H4 (cell line): ENCODE measurements at regions not wholly inside any gene's neighbourhood (a gene's known extent, or its start where the extent isn't known, plus 50 kb on each side); places are given as distances from the start of the nearest gene placed in this dataset.
"Not testable (repeated sequence)": the region's sequence is repeated elsewhere in the genome, so short reads cannot be mapped to it uniquely, and the experiment has no call there.

ENCODE experiments used
- DNase-seq: peaks from one replicate; pipeline ENCODE4 v3.0.0-alpha.2; 2015; ENCODE audit warnings: low spot score

DNA sequence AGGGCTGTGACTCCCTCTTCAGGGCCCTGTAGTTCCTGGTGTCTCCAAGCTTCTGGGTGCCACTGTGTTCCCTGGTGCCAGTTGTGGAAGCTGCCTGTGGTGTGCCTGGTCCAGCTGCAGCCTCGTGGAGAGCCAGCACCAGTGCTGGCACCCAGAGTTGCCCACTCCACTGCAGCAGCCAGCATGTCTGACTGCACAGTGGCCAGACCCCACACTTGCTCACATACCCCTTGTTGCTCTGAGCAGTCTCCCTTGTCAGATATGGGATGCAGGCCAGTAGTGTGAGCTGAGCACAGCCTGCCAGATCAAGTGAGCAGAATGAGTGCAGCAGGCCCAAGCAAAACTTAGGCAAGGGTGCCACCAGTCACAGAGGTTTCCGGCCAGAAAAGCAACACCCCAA, 108.6 kb downstream of the ZMAT1 start:
- DNase-seq, result no peak

DNA sequence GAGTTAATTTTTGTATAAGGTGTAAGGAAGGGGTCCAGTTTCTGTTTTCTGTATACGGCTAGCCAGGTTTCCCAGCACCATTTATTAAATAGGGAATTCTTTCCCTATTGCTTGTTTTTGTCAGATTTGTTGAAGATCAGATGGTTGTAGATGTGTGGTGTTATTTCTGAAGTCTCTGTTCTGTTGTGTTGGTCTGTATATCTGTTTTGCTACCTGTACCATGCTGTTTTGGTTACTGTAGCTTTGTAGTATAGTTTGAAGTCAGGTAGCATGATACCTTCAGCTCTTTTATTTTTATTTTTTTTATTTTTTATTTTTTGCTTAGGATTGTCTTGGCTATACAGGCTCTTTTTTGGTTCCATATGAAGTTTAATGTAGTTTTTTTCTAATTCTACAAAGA, 114.1 kb downstream of the ZMAT1 start:
- not testable (repeated sequence) for DNase-seq

DNA sequence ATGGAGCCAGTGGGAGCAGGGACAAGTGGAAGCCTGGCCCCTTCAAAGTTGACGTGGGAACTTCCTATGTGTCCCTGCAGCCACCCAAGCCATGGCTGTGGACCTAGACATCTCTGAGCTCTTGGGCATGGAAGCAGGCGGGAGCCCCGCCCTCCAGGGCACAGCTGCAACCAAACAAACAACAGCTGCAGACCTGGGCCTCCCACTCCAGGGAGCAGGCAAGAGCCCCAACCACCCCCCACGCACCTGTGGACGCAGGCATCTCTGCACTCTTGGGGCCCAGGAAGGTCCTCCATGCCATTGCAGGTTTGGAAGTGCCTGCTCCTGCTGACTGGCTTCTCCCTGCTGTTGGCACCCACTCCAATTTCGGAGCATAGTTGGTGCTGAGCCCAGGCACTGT, 118.6 kb downstream of the ZMAT1 start:
- no peak for DNase-seq

DNA sequence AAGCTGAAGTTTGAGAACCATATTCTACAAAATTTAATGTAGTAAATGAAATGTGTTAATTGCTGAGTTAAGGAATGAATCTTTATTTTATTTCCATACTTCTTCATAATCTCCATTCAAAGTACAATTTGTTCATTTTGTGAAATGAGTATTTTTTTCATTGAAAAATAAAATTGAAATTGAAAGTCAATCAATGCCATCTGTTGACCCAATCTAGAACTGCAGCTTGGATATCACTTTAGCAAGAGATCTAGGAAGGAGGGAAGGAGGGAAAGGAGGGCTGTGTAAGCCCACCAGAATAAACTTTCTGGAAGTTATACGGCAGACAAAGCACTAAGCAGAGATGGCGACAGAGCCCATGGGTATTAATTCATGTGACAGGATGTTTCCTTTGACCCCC, 128.4 kb downstream of the ZMAT1 start:
- DNase-seq, result no peak

DNA sequence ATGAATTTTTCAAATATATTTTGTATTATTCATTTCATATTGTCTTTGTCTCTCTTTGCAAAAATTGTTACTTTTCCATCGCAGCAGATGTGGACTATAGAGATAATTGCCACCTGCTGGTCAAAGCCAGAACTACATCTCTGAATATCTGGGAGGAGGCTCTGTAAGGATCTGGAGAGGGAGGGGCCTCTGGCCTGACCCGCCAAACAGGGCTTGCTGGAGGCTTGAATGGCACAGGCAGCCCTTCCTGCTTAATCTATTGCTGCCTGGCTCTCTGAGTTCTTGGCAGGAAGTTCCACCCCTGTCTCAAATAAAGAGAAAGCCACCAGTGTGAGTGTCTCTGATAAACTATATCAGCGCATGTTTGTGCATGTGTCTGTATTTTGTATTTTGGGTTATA, 132.4 kb downstream of the ZMAT1 start:
- DNase-seq, result peak; percentile 79

DNA sequence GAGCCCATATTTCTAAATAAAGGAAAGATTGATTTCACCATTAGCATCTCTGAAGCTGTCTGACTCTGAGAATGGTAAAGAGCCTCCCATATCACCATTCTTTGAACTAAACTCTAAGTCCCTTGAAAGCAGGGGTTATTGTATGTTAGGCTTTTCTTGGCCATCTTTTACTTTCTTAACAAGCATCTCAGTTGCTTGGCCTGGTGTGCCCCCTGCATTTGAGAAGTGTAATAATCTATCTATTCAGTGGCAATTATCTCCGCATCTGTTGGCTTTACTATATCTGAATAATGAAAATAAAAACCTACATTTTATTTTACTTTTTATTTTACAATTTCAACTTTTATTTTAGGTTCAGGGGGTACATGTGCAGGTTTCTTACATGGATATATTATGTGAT, 128.3 kb upstream of the ARMCX2 start:
- no peak for DNase-seq

DNA sequence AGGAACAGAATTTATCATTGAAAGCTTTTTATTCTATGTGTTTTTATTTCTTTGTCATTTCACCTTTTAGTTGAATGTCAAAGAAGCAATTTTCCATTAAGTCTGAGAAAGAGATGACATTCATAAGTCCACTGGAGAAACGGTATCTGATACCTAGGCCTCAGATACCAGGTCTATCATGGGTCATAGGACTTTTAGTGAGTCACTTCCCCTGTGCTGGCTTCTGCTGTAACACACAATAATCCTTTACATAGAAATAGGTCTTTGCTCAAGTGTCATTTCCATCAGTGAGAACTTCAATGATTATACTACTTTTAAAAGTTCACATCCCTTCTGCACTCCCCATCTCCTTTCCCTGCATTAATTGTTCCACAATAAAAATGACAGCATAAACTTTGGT, 125.5 kb upstream of the ARMCX2 start:
- no peak for DNase-seq

DNA sequence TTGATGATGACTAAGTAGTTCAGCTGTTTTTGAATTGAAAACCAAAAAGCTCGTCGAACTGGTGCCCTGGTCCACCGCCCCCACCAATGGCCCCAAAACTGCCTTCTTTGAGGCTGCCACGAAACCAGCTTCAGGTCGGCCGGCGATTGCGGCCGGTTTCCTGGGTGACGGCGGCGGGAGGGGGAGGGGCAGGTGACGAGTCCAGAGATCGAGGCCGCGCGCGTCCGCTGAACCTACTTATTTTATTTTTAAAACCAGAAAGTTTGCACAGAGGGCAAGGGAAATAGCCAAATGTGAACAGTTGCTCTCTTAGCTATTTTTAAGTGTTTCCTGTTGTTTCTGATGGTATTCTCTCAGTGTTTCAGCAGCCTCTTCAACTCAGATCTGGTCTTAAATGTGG, 120.8 kb upstream of the ARMCX2 start:
- DNase-seq, result not testable (repeated sequence)

DNA sequence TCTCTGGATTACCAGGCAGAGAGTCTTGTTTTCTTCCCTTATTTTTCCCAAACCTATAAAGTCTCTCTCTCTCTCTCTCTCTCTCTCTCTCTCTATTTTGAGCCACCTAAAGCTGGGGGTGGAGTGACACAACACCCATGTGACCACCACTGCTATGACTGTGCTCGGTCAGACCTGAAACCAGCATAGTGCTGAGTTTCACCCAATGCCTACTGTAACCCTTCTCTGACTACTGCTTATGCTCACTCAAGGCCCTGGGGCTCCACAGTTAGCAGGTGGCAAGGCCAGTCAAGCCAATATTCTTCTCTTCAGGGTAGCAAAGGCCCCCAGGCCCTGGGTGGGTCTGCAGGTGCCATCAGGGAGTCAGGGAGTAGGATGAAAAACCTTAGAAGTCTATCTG, 114.7 kb upstream of the ARMCX2 start:
- DNase-seq, result no peak

DNA sequence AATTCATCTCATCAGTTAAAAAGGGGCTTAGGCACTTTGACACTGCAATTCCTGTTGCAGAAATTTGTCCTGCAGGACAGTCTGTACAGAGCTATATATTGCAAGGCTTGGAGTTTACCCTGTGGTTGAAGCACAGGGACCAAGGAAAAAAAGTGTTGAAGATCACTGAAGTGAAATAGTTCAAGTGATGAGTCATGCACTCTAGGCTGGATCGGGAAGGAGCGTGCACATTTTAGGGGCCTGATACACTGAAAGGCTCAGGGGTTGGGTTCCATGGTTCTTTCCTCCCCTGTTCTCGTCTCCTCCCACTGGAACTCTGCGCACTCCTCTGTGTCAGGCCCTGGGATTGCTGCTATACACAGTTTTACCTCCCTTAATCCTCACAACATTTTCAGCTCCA, 104.9 kb upstream of the ARMCX2 start:
- DNase-seq, result peak; percentile 18

DNA sequence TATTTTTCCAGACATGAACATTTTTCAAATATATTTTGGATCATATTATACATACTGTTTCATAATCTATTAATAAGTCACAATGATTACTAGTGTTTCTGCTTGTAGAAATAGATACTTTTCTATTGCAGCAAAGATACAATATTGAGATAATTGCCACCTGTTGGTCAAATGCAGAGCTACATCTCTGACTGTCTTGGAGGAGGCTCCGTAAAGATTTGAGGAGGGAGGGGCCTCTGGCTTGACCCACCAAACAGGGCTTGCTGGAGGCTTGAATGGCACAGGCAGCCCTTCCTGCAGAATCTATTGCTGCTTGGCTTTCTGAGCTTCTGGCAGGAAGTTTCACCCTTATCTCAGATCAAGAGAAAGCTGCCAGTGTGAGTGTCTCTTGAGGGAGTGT, 99.3 kb upstream of the ARMCX2 start:
- DNase-seq, result peak; percentile 13

DNA sequence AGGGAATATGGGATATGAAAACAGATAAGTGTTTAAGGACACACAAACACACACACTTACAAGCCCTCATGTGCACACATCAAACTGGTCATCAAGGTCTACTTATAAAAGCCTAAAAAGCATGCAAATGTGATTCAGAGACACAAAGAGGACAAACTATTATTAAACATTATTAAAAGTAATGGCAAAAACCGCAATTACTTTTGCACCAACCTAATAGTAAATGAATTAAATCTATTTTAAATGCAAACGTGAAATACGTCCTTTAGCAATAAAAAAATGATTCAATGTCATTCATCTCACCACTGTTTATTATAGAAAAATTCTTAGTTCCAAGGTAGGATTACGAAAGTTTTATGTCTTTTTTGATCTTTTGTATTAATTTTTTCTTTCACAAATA, 91.1 kb upstream of the ARMCX2 start:
- DNase-seq, result no peak

DNA sequence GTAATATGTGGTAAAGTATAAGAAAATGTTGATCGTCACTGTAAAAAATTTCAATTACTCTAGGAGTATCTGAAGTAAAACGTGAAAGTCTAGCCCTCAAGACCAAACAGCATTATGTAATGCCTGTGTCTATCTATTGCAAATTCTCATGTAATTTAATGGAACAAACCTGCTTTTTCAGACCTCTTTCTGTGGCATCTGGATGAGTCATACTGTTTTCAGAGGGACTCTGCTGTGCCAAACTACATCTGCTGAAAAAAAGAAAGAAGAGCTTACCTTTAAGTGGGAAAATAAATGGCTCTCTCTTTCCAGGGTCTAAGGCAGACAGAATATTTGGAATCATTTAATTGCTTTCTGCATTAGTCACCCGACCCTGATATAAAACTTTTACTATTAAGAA, 89.8 kb upstream of the ARMCX2 start:
- peak; percentile 54 for DNase-seq

DNA sequence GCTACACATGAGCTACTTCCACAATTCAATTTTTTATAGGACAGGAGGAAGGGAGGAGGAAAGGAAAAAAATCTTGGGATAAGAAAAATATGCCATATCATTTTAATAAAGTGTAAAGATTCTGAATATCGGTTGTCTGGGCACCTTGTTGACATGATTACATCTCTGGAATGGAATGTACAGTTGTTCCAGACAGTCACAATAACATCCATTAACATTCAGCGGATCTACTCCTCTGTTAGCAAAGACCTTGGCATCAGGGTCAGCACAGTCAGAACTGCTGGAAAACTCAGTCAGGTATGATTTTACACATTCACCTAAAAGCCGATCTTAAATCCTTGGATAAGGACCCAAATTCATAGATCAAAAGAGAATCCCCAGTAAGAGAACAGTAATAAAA, 85.4 kb upstream of the ARMCX2 start:
- no peak for DNase-seq

DNA sequence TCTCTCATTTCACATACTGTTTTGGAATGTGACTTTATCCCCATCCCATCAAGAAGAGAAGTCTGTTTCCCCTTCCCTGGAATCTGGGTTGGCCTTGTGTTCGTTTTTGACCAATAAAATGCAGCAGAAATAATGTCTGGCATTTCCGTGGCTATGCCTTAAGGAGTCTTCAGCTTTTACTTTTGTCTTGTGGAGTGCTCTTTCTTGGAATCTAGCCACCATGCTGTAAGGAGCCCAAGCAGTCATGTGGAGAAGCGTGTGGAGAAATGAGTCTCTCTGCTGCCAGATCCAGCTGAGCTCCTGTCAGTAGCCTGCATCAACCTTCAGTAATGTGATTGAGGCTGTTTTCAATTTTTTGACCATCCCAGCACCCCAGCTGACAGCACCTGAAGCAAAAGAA, 84.4 kb upstream of the ARMCX2 start:
- no peak for DNase-seq

DNA sequence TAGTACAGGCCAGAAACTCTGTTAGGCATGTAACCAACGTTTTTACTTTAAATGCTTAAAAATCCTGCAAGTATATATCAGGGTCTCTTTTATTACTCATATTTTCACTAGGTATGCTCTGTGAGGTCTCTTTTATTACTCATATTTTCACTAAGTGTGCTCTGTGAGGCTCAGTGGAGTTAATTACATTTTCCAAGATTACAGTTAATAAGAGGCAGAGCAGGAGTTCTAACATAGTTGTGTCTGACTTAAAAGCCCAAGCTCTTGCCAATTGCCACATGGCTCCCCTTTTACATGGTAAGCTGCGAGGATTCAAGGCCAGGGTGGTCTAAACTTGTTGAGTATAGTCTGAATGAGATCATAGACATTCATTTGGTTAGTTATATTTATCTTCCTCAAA, 81.0 kb upstream of the ARMCX2 start:
- DNase-seq, result no peak

DNA sequence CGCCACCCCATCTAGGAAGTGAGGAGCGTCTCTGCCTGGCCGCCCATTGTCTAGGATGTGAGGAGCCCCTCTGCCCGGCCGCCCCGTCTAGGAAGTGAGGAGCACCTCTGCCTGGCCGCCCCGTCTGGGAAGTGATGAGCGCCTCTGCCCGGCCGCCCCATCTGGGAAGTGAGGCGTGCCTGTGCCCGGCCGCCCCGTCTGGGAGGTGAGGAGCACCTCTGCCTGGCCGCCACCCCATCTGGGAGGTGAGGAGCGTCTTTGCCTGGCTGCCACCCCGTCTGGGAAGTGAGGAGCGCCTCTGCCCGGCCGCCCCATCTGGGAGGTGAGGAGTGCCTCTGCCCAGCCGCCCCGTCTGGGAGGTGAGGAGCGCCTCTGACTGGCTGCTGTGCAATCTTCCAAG, 79.2 kb upstream of the ARMCX2 start:
- not testable (repeated sequence) for DNase-seq

DNA sequence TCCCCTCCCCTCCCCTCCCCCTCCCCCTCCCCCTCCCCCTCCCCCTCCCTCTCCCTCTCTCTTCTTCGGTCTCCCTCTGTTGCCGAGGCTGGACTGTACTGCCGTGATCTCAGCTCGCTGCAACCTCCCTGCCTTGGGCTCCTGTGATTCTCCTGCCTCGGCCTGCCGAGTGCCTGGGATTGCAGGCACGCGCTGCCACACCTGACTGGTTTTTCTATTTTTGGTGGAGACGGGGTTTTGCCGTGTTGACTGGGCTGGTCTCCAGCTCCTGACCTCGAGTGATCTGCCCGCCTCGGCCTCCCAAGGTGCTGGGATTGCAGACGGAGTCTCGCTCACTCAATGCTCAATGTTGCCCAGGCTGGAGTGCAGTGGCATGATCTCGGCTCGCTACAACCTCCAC, 78.8 kb upstream of the ARMCX2 start:
- not testable (repeated sequence) for DNase-seq

DNA sequence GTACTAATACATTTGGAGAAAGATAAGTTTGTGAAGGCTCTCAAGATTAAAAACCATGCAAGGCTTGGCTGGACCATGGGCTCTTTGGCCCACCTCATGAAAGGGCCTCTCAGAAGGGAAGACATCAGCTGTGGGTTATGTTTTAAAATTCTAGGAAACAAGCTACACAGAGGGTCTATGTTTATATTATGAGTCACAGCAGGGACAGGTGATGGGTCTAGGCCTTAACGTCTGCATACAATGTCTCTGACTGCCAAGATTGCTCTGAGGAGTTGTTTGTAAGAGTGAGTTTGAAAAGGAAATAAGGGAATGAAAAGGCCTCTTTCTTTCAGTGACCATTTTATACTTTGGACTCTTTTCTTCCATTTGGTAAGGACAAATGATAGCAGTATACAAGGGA, 77.0 kb upstream of the ARMCX2 start:
- DNase-seq, result no peak

DNA sequence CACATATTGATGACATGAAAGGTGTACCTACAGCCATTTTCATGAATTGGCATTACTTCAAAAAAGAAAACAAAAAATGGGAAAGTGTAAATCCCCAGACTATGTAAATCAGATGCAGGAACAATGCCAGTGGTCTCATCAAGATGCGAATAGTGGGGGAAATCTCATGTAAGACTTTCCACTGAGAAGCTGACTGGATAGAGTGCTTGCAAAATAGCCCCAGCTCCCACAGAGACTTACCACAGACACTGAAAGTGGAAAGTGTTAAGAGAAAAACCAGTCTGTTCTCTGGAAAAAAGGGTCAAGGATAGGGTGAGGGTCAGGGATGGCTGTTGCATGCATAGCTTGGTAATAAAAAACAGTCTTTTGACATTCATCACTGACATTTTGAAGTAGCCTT, 73.2 kb upstream of the ARMCX2 start:
- no peak for DNase-seq

DNA sequence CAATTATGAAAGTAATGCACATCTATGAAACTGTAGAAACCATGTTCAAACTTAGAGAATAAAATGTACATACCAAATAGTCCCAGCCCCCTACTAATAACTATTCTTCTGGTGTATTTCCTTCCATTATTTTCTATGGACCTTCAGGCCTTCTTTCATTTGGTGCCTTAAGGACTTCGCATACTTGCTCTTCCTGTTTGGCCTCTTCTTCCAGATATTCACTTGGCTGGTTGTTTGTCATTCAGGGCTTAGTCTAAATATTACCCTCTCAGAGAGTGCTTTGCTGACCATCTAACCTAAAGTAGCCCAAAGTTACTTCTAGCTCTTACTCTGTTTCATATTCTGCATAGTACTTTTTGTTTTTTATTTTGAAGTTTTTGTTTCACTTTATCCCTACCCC, 70.3 kb upstream of the ARMCX2 start:
- DNase-seq, result no peak
